Astrocyte (in vitro differentiated cells and primary cell): ENCODE measurements at regions not wholly inside any gene's neighbourhood (a gene's known extent, or its start where the extent isn't known, plus 50 kb on each side); places are given as distances from the start of the nearest gene placed in this dataset.

Source experiments
- DNase-seq: peaks from one replicate; pipeline ENCODE4 v3.0.0-alpha.2; 2010; ENCODE audit warnings: low read depth
- FAIRE-seq: peaks from 2 replicates; lab custom pipeline; 2011; peaks lifted over from hg19 to GRCh38; lab: Jason Lieb, UNC
- H2AFZ ChIP-seq: 2 replicates; pipeline ENCODE4 v1.6.0; 2012; ENCODE audit warnings: low read depth, low read length, inconsistent platforms
- H3K27ac ChIP-seq: 2 replicates; pipeline ENCODE4 v1.5.1; 2011; ENCODE audit warnings: low read depth, low read length, inconsistent platforms
- H3K27me3 ChIP-seq: 2 replicates; pipeline ENCODE4 v1.6.0; 2011; ENCODE audit warnings: low read length, inconsistent platforms; ENCODE audit not compliant: insufficient read depth
- H3K36me3 ChIP-seq: 2 replicates; pipeline ENCODE4 v1.5.1; 2011; ENCODE audit warnings: low read length, inconsistent platforms; ENCODE audit not compliant: insufficient read depth
- H3K4me1 ChIP-seq: 2 replicates; pipeline ENCODE4 v1.5.1; 2011; ENCODE audit warnings: low read length, inconsistent platforms; ENCODE audit not compliant: insufficient read depth
- H3K4me2 ChIP-seq: 2 replicates; pipeline ENCODE4 v1.6.0; 2012; ENCODE audit warnings: low read length, inconsistent platforms
- H3K4me3 ChIP-seq: 2 replicates; pipeline ENCODE4 v1.5.1; 2011; ENCODE audit warnings: low read depth, mild to moderate bottlenecking, low read length, inconsistent platforms; ENCODE audit not compliant: insufficient read depth
- H3K79me2 ChIP-seq: 2 replicates; pipeline ENCODE4 v1.6.0; 2012; ENCODE audit warnings: mild to moderate bottlenecking, low read length, inconsistent platforms; ENCODE audit not compliant: insufficient read depth
- H3K9ac ChIP-seq: 2 replicates; pipeline ENCODE4 v1.6.0; 2012; ENCODE audit warnings: mild to moderate bottlenecking, low read length, inconsistent platforms
- H3K9me3 ChIP-seq: 2 replicates; pipeline ENCODE4 v1.5.1; 2012; ENCODE audit warnings: low read depth, mild to moderate bottlenecking, low read length, inconsistent platforms; ENCODE audit not compliant: insufficient read depth
- H4K20me1 ChIP-seq: 2 replicates; pipeline ENCODE4 v1.6.0; 2012; ENCODE audit warnings: low read length, inconsistent platforms; ENCODE audit not compliant: insufficient read depth
- H3K27ac Mint-ChIP-seq: one replicate; pipeline ENCODE4 v1.8.0; 2021; ENCODE audit warnings: mild to moderate bottlenecking, mixed read lengths; ENCODE audit not compliant: unreplicated experiment
- H3K27me3 Mint-ChIP-seq: one replicate; pipeline ENCODE4 v1.8.0; 2021; ENCODE audit warnings: low read depth, mixed read lengths; ENCODE audit not compliant: unreplicated experiment
- H3K36me3 Mint-ChIP-seq: one replicate; pipeline ENCODE4 v1.8.0; 2021; ENCODE audit warnings: low read depth, mixed read lengths; ENCODE audit not compliant: unreplicated experiment
- H3K4me1 Mint-ChIP-seq: one replicate; pipeline ENCODE4 v1.8.0; 2021; ENCODE audit warnings: low read depth, mixed read lengths; ENCODE audit not compliant: unreplicated experiment
- H3K4me3 Mint-ChIP-seq: one replicate; pipeline ENCODE4 v1.8.0; 2021; ENCODE audit warnings: mild to moderate bottlenecking, moderate library complexity, mixed read lengths; ENCODE audit not compliant: unreplicated experiment
- H3K9me3 Mint-ChIP-seq: one replicate; pipeline ENCODE4 v1.8.0; 2021; ENCODE audit warnings: mild to moderate bottlenecking, mixed read lengths; ENCODE audit not compliant: unreplicated experiment
- EZH2 ChIP-seq: IDR thresholded peaks from 2 replicates; pipeline ENCODE4 v1.6.1; 2012; ENCODE audit warnings: mild to moderate bottlenecking, low read length, inconsistent platforms; ENCODE audit not compliant: insufficient read depth
- TF ChIP-seq, protein P1 (sequence below): IDR thresholded peaks from 2 replicates; pipeline ENCODE4 v1.5.1; 2011; ENCODE audit warnings: low read depth, mild to moderate bottlenecking, inconsistent platforms, low read length, moderate library complexity; ENCODE audit not compliant: insufficient read depth

DNA sequence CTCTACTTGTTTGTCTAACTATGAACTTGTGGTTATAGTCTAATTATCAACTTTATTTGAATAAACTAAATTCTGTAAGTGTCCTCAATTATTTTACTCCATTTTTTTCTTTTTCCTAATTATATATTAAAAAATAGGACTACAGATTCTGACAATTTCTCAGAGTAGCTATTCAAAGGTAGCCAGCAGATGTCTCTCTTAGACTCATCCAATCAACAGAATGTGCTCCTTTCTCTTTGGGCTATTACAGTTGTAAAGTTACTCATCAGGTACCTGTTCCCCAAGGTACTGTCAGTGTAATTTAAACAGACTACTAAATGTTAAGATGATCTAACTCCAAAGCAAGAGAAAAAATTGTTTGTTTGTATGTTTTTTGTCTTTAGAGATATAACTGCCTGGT is 248.6 kb downstream of the PCDH18 start:
- Histone ChIP-seq H2AFZ (no peak overlapping the region), H3K9me3 (no peaks in the 10 kb centered on the region), H3K27ac (no peak overlapping the region), H3K4me3 (no peak overlapping the region), H4K20me1 (no peaks in the 10 kb centered on the region), H3K79me2 (no peaks in the 10 kb centered on the region), H3K4me1 (no peaks in the 10 kb centered on the region), H3K9ac (no peak overlapping the region), H3K4me2 (no peak overlapping the region), H3K36me3 (no peaks in the 10 kb centered on the region), H3K27me3 (no peaks in the 10 kb centered on the region)
- Mint-ChIP-seq H3K4me3 (no peak overlapping the region), H3K36me3 (no peaks in the 10 kb centered on the region), H3K4me1 (no peaks in the 10 kb centered on the region), H3K27me3 (no peaks in the 10 kb centered on the region), H3K9me3 (no peaks in the 10 kb centered on the region), H3K27ac (no peak overlapping the region)
- TF ChIP-seq, protein P1, sequence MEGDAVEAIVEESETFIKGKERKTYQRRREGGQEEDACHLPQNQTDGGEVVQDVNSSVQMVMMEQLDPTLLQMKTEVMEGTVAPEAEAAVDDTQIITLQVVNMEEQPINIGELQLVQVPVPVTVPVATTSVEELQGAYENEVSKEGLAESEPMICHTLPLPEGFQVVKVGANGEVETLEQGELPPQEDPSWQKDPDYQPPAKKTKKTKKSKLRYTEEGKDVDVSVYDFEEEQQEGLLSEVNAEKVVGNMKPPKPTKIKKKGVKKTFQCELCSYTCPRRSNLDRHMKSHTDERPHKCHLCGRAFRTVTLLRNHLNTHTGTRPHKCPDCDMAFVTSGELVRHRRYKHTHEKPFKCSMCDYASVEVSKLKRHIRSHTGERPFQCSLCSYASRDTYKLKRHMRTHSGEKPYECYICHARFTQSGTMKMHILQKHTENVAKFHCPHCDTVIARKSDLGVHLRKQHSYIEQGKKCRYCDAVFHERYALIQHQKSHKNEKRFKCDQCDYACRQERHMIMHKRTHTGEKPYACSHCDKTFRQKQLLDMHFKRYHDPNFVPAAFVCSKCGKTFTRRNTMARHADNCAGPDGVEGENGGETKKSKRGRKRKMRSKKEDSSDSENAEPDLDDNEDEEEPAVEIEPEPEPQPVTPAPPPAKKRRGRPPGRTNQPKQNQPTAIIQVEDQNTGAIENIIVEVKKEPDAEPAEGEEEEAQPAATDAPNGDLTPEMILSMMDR, result peak; percentile 18
- no peak for TF ChIP-seq EZH2
- DNase-seq, result peak; percentile 9
- FAIRE-seq, result no peak

DNA sequence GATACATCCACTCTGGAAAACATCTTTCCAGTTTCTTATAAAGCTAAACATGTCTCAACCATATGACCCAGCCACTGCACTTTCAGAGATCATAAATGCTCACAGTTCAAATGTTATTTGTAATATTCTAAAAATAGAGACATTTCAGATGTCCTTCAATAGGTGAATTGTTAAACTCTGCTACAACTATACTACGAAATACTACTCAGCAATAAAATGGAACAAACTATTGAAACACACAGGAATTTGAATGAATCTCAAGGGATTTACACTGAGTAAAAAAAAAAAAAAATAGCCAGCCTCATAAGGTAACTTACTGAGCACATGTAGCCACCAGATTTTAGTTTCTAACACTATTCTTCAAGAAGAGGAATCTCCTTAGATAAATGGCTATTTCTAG is 253.9 kb downstream of the PCDH18 start:
- Histone ChIP-seq H3K4me2 (no peak overlapping the region), H3K9me3 (no peaks in the 10 kb centered on the region)

DNA sequence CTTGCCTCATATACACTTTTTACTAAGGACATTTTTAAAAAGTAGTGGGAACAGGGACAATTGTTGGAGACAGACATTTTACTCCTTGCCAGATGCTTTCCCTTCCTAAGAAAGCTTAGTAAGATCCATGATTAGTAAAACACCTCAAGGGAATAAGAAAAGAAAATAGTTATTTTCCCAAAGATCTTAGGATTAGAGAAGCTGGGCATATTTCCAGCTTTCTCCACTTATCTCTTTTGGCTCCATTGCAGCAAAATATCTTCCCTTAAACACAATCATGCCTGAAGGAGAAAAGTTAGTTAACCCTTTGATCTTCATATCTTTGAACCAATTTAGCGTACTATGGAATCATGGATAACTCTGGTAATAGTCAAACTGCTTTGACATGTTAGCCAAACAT is 257.9 kb downstream of the PCDH18 start:
- Histone ChIP-seq H3K79me2 (no peaks in the 10 kb centered on the region), H4K20me1 (no peaks in the 10 kb centered on the region), H3K9ac (no peak overlapping the region), H3K27ac (no peak overlapping the region), H2AFZ (no peak overlapping the region), H3K4me2 (no peak overlapping the region), H3K9me3 (no peaks in the 10 kb centered on the region), H3K27me3 (no peaks in the 10 kb centered on the region), H3K36me3 (no peaks in the 10 kb centered on the region), H3K4me1 (no peaks in the 10 kb centered on the region), H3K4me3 (no peak overlapping the region)
- no peak for TF ChIP-seq EZH2
- TF ChIP-seq, protein P1, result no peak
- H3K36me3 Mint-ChIP-seq, result no peaks in the 10 kb centered on the region
- no peak overlapping the region for H3K4me3 Mint-ChIP-seq
- H3K27ac Mint-ChIP-seq, result no peak overlapping the region
- H3K9me3 Mint-ChIP-seq, result no peaks in the 10 kb centered on the region
- H3K27me3 Mint-ChIP-seq, result no peaks in the 10 kb centered on the region
- no peaks in the 10 kb centered on the region for H3K4me1 Mint-ChIP-seq
- no peak for FAIRE-seq
- DNase-seq, result peak; percentile 35

More for the DNA sequence above, 253.9 kb downstream of the PCDH18 start:
- Histone ChIP-seq H3K27me3 (no peaks in the 10 kb centered on the region), H3K9ac (no peak overlapping the region), H3K79me2 (no peaks in the 10 kb centered on the region), H3K36me3 (no peaks in the 10 kb centered on the region), H2AFZ (no peak overlapping the region), H3K27ac (no peak overlapping the region), H4K20me1 (no peaks in the 10 kb centered on the region), H3K4me3 (no peak overlapping the region), H3K4me1 (no peaks in the 10 kb centered on the region)
- H3K36me3 Mint-ChIP-seq, result no peaks in the 10 kb centered on the region
- no peaks in the 10 kb centered on the region for H3K9me3 Mint-ChIP-seq
- no peak for TF ChIP-seq EZH2
- no peak overlapping the region for H3K27ac Mint-ChIP-seq
- no peaks in the 10 kb centered on the region for H3K27me3 Mint-ChIP-seq
- H3K4me1 Mint-ChIP-seq, result no peaks in the 10 kb centered on the region
- FAIRE-seq, result no peak
- no peak overlapping the region for H3K4me3 Mint-ChIP-seq
- DNase-seq, result no peak
